A673 (cell line): ENCODE measurements at regions not wholly inside any gene's neighbourhood (a gene's known extent, or its start where the extent isn't known, plus 50 kb on each side); places are given as distances from the start of the nearest gene placed in this dataset.

Experiments
- EZH2 ChIP-seq: fragments of 200-600 bp; sonication (generic); IDR thresholded peaks from 2 replicates; pipeline ENCODE4 v1.6.1; 2017; ENCODE audit warnings: borderline replicate concordance, low read depth, mild to moderate bottlenecking, mixed read lengths, antibody characterized with exemption, low read length; ENCODE audit not compliant: poor library complexity, severe bottlenecking
- TF ChIP-seq, protein P1 (sequence below): fragments of 300-800, 200-600 bp; sonication (generic); conservative IDR thresholded peaks from 2 replicates; pipeline ENCODE4 v1.5.1; 2017; ENCODE audit warnings: low read depth, mild to moderate bottlenecking, antibody characterized with exemption, low read length, moderate library complexity, mixed read lengths

GRCh38 chr12:93957870-93958269 lies 190.5 kb upstream of the PLXNC1 start:
- TF ChIP-seq, protein P1, sequence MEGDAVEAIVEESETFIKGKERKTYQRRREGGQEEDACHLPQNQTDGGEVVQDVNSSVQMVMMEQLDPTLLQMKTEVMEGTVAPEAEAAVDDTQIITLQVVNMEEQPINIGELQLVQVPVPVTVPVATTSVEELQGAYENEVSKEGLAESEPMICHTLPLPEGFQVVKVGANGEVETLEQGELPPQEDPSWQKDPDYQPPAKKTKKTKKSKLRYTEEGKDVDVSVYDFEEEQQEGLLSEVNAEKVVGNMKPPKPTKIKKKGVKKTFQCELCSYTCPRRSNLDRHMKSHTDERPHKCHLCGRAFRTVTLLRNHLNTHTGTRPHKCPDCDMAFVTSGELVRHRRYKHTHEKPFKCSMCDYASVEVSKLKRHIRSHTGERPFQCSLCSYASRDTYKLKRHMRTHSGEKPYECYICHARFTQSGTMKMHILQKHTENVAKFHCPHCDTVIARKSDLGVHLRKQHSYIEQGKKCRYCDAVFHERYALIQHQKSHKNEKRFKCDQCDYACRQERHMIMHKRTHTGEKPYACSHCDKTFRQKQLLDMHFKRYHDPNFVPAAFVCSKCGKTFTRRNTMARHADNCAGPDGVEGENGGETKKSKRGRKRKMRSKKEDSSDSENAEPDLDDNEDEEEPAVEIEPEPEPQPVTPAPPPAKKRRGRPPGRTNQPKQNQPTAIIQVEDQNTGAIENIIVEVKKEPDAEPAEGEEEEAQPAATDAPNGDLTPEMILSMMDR = peak; percentile 28; the same call in 1 of the 2 replicates
- TF ChIP-seq EZH2 = no peak
